AG20443 (cell line): ENCODE measurements at regions not wholly inside any gene's neighbourhood (a gene's known extent, or its start where the extent isn't known, plus 50 kb on each side); places are given as distances from the start of the nearest gene placed in this dataset.

Experiments
- DNase-seq: peaks from one replicate; pipeline ENCODE4 v3.0.0; 2012; ENCODE audit warnings: low spot score, mixed read lengths

DNA sequence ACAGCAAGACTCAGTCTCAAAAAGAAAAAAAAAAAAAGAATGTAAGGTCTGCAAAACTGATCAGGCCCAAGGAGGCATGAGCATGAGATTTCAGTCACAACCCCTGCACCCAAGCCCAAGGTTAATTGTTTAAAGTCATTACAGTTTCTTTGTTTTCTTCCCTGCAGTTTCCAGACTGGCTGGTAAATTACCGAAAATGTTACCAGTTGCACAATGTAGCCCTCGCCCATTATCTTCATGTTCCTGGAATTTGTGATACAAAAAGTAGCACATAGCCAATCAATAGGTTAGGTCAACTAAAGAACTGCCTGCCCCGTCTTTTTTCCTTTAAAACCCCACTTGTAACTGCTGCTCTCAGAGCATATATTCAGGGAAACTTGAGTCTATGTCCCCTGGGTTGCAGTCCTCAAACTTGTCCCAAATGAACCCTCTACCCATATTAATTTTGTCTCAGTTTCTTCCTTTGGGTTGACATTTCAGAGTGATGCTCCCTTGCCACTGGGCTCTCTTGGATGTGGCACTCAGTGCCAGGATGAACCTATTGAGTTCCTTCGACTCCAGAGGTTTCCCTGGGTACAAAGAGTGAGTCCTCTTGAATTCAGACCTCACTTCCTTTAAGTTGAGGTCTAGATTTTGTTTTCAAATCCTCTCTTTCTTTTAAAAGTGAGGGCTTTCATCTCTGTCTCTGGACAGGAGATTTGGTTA lies 216.2 kb upstream of the HS6ST1 start:
- no peak for DNase-seq

- DNase-seq: peak; percentile 87
Measured at GRCh38 chr2:128535953-128536352, 217.3 kb upstream of the HS6ST1 start.

DNA sequence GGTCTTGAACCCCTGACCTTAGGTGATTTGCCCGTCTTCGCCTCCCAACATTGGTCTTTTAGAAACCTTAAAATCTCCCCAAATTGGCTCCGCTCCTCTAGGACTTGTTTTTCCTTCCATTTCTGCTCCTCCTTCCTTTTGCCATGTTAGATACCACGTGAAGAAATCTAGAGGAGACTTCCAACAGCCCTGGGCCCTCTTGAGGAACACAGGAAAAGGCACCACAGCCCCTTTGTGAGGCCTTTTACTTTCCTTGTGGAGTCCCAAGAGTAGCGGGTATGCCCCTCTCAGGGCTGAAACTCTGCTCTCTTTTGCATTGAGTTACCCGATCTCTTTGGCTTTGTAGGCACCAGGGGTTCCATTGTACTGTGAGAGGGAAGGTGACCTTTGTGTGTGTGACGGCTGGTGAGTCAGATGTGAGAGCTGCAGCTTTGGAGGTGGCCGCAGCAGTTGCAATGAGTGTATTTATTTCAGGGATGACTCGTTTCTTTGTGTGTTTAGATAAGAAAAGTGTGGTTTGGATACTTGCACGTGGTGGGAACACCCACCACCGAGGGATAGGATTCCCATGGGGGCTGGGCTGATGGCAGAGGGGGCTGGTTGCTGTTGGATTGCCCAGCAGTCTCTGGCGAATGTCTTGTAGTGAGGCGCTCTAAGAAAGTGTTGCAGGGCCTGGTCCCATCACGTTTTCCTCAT lies 218.4 kb upstream of the HS6ST1 start:
- DNase-seq: peak; percentile 85

DNA sequence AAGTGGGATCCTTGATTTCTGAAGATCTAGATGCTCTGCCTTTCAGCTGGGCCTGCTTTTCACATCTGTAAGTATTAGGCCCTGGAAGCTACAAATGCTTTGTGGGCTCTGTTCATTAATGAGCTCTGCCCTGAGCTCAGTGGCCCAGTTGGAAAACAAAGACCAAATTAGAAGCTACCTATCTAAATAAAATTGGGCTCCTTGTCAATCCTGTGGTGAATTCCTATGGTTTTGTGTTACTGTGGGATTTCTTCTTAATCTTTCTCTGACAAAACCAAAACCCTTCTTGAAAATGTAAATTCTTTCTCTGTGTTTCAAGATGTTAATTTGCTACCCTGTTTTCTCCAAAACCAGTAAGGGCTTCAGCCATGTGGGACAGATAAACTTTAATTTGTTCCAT lies 219.0 kb upstream of the HS6ST1 start:
- no peak for DNase-seq

DNA sequence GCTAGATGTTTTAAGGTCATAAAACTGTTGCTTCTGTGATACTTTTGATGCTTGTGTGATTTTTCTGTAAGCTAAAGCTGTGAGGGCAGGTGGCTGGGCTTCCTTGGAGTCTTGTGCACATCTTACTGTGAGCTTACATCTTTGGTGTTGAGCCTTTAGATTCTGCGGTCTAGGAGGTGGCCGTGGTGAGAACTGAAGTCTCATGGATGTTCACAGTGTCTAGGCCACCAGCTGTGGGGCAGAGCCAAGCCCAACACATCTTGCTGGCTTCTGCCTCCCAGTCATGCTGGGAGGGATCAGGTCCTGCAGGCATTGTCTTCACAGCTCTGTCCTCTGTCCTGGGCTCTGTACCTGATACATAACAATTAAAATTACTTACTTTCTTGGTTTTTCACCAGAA lies 219.7 kb upstream of the HS6ST1 start:
- no peak for DNase-seq

- DNase-seq: no peak
Measured at GRCh38 chr2:128540670-128541069, 222.0 kb upstream of the HS6ST1 start.

- DNase-seq: no peak
Measured at GRCh38 chr2:128541448-128541847, 222.8 kb upstream of the HS6ST1 start.

DNA sequence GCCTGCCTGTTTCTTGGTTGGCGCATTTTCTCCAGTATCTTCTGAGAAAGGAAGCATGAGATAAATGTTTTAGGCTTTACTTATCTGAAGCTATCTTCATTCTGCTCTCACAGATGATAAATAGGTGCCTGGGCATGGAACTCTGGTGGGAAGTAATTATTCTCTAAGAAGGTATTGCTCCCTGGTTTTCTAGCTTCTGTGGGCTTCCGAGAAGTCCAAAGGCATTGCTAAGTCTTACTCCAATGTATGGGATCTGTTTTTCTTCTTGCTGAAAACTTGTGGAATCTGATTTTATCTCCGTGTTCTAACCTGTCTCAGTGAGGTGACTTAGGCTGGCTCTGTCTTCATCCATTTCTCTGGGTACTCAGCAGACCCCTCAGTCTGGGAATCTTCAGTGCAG lies 224.4 kb upstream of the HS6ST1 start:
- DNase-seq: no peak

DNA sequence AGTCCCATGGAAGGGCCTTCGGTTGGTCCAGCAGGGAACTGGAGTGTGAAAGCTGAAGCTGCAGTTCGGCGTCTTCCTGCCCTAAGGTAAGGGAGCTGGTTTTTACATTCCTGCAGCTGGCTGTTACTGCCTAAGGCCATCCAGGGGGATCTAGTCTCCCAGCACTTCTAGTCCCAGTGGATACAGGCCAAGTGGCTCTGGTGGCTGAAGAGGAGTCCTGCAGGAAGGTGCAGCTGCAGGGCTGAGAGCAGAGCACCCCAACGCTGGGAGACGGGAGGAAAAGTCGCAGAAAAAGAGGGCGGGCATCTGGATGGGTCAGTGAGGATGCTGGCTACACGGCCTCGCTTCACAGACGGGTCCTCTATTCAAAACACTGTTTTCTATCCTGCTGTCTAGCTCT lies 225.0 kb upstream of the HS6ST1 start:
- no peak for DNase-seq

DNA sequence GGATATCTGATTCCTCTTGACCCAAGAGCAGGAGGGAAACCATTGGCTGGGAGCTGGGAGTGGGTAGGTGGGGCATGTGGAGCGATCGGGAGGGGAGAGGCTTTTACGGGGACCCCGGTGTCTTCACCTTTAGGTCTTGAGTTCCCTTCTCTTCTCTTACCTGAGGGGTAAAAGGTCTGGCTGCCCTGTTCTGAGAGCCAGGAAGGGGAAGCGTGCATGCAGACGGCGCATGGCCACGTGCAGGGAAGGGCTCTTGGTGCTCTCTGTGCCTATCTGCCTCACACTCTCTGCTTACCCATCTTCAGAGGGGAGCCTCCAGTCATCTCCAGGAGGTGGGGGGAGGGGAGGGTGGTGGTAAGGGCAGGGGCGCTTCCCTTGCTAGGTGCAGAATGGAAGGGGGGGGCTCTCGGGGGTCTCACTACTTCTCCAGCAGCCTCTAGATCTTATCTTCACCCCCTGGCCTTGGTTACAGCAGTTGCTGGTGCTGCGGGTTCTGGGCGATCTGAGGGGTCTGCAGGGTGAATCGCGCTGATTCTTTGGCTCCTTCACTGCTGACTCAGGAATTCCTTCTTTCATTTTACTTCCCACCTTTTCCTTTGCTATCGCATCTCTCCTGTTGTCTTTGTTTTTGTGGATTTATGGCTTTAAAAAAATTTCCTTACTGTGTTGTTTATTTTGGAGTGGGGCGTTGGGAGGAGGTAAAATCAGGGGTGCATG lies 225.8 kb upstream of the HS6ST1 start:
- no peak for DNase-seq

DNA sequence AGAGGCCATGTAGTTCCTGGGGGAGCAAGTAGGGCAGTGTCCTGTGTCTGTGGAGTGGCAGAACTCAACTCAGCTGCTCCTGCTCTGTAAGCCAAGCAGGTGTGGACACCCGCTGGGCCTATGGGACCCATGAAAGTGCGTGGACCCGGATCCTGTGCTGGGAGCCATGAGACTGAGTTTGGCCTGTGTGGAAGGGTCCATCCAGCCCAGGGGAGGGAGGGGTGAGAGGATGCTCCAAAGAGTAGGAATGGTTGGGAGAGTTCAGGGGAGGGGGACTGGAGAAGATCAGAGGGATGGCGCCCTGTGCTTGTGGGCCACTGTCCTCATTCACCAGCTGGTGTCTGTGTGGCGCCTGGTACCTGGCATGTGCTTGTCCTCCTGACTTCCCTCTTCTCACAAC lies 226.4 kb upstream of the HS6ST1 start:
- DNase-seq: no peak

DNA sequence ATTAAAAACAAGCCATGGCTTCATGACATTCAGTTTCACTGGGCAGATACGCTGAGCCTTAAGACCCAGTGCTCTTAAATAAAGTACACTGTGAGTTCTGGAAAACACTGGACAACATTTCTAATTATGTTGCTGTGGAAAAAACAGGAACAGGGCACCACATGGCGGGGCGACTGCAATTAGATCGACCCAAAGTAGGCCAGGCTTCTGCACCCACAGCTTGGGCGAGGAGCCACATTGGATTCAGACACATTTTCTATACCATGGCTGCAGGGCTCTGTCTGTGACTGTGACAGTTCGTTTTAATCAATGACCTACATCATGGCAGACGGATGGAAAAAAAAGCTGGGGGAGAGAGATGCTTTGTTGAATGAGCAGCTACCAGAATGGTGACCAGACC lies 227.2 kb upstream of the HS6ST1 start:
- no peak for DNase-seq

DNA sequence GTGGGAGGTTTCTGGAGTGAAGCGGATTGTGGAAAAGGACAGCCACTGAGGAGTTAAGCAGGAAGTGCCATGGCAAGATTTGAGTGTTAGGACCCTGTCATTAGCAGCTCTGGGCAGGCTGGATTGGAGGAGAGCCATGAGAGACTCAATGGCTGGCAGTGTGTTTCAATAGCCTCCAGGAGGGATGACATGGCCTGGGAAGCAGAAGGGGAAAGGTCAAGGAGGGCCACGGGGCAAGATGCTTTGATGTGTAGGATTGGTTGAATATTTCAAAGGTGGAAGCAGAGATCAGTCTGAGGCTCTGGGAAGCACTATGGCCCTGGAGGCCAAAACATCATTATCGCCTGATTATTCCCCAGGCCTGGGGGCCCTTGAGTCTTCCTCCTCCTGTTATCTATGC lies 229.0 kb upstream of the HS6ST1 start:
- DNase-seq: no peak

- DNase-seq: no peak
Measured at GRCh38 chr2:128548461-128548891, 229.8 kb upstream of the HS6ST1 start.

- no peak for DNase-seq
Measured at GRCh38 chr2:128549094-128549493, 230.4 kb upstream of the HS6ST1 start.

DNA sequence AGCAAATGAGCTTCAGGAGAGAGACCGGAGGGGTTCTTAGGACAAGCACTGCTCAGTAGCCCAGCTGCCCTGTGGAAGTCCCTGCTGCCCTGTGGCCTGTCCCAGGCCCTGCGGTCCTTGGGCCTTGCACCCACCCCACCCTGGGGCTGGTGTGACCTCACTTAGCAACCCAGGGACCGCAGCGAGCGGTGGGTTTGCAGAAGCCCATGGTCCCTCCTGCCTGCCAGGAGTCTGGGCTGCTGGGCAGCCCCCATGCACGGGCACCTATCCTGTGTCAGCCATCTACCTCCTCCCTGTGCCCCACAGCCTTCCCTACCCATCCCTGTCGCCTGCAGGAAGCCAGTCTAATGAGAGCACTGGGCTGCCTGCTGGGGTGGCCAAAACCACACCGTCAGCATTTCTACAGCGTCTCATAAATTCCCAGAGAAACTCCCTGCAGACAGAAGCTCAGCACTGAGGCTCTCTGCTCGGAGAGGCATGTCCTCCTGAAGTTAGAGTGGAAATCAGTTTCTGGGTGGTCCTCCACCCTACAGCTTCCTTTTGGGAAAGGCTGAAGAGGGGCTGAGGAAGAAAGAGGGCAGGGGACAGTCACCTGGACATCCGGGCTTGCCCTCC lies 231.1 kb upstream of the HS6ST1 start:
- DNase-seq: peak; percentile 33

DNA sequence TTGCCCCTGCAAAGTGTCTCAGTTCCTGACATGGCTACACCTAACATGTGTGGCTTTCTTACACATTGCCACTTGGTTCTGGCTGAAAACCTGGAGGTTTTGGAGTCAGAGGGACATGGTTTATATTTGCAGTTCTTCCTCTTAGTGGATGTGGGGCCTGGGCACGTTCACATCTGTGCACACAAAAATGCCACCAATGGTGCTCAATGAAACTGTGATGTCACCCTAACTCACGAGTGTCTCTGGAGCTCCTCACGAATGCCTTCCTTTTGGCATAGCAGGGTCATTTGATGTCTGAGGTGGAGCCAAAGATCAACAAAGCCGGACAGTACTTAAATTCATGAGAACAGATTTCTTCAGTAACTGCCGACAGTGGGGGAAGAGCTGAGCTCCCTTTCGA lies 231.7 kb upstream of the HS6ST1 start:
- DNase-seq: no peak

DNA sequence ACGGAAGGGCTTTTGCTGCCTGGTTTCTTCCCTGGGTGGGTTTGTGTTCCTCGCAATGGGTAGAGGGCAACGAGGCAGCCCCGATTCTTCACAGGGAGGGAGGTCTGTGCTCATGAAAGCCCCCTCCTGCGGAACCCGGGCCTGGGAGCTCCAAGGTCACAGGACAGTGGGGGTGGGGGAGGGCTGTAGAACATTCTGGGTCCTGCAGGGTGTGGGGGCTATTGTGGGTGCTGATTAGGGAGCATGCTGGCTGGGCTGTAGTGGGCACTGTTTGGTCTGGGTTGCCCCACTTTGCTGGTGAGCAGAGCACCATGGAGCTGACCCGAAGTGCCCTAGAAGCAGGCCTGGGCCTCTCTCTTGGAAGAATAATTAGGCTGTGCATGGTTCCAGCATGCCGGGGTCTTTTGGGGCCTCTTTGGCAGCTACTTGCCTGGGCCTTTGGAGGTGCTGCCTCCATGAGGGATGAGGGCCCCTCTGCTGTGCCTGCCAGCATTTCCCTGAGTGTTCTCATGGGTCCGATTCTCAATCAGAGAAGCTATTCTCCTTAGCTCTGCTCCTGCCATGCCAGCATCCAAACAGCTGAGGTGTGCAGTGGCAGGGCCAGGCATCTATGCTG lies 232.2 kb upstream of the HS6ST1 start:
- no peak for DNase-seq

DNA sequence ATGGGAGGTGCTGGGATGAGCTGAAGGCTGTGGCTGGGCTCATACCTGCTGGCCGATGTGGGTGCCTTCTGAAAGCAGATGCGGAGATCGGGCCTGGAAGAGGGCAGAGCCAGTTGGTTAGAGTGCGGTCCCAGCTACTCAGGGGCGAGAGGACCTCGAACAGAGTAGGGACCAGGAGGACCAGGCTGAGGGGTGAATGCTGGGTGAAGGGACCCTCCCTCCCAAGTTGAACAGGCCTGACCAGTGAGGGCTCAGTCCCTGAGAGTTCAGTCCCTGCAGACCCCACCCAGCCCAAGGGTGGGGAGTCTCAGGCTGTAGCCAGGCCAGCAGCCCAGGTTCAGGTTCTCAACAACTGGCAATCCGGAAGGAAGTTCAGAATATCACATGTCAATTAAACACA lies 232.8 kb upstream of the HS6ST1 start:
- DNase-seq: no peak

- DNase-seq: no peak
Measured at GRCh38 chr2:128552141-128552805, 233.6 kb upstream of the HS6ST1 start.

GRCh38 chr2:128552806-128553551 lies 234.3 kb upstream of the HS6ST1 start:
- no peak for DNase-seq
